GM21381 (cell line): ENCODE measurements at regions not wholly inside any gene's neighbourhood (a gene's known extent, or its start where the extent isn't known, plus 50 kb on each side); places are given as distances from the start of the nearest gene placed in this dataset.
"Not testable (repeated sequence)": the region's sequence is repeated elsewhere in the genome, so short reads cannot be mapped to it uniquely, and the experiment has no call there.

Source experiments
- ATAC-seq: cut with Tn5 transposase; IDR thresholded peaks from one replicate; pipeline ENCODE4 v1.9.1; 2021; ENCODE audit warnings: mild to moderate bottlenecking, moderate library complexity; ENCODE audit not compliant: unreplicated experiment

DNA sequence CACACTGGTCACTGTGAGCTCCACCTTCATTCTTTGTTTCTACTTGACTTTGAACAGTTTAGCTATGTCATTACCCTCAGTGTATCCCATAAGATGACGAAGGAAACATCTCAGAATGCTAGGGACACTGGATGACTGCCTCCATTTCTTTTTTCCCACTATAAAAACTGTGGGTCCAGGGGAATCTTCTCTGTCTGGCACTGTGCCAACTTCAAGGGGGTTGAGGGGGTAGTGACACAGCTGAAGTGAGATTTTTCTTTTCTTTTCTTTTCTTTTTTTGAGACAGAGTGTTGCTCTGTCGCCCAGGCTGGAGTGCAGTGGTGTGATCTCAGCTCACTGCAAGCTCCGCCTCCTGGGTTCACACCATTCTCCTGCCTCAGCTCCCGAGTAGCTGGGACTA lies 302.6 kb upstream of the TARS1 start:
- ATAC-seq = not testable (repeated sequence)

DNA sequence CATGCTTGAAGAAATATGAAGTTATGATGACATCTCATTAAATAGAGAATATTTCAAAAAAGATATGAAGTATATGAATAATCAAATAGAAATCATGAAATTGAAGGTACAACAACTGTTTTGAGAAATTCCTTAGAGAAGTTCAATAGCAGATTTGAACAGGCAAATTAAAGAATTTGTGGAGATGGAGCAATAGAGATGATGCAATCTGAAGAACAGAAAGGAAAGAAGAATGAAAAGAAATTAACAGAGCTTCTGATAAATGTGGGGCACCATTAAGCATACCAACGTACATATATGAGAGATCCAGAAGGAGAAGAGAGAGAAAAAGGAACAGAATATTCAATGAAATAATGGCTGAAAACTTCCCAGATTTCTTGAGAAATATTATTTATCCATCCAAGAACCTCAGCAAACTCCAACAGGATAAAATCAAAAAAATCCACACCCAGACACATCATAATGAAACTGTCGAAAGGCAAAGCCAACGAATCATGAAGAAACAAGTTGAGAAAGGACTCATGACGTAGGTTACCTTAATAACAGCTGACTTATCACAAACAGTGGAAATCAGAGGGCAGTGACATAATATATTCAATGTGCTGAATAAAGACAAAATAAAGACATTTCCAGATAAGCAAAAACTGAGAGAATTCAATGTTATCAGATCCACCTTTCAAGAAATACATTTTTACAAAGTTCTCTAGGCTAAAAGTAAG lies 297.2 kb upstream of the TARS1 start:
- ATAC-seq = no peak

DNA sequence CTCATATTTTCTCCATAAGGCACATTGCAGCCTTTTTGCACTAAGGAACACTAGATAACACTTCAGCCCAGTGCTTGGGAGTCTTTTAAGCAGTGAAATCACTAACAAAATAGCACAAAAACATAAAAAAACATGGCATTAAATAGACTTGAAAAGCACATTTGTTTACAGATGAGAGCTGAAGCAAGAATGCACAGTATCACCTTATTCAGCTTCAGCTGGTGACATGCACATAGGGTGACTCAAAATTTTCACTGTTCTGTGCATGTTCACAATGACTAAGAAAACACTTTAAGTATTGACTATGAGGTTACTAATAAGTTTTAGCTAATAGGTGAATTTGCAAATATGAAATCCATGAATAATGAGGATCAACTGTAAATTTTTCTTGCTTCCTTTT lies 293.9 kb upstream of the TARS1 start:
- ATAC-seq = no peak

DNA sequence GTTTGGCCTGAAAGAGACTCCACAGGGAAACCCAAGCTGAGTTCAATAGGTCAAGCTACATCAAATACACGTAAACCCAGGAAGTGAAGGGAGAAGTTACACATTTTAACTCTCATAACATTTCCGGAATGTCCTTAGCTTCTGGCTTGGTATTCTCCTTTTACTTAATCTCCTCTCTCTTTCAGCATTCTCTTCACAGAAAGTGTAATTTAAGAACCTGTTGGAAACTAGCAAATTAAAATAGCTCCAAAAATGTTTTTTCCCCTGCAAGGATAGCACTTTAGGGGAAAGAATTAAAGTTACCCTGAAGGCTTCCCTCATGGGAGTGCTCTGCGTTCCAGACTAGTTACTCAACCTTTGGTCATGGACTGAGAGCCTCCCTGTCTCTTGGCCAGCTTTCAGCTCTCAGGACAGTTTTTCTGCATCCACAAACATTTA lies 292.7 kb upstream of the TARS1 start:
- ATAC-seq = no peak

DNA sequence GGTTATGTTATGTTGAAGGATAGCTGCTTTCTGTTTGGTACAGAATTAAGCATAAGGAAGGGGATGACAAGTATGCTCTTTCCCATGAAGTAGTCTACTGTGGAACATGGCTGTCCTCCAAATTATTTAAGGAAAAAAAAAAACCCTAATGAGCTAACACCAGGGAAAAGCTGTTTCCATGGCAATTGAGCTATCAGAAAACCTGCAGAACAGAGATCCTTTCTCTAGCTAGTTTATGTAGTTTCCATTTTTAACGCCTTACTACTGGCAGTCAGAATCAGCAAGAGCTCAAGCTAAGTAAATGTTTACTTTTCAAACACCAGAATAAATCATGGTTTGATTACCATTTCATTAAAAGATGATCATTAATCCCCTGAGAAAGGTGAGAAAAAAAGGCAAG lies 287.4 kb upstream of the TARS1 start:
- no peak for ATAC-seq

DNA sequence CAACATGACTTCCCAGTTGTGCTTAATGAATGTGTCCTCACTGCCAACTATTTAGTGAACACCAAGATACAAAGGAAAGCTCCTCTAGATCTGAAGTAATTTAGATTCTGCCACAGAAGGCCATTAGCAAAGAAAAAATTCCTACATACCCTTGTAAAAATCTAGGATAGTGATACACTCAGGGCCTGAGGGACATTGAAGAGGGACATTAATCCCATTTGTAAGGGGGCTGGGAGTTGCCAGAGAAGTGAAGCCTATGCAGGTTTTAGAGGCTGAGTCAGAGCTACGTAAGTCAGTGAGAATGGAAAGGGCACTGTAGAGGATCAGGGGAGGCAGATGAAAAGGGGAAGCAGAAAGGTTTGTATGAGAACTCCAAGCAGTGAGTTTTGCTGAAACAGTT lies 286.9 kb upstream of the TARS1 start:
- no peak for ATAC-seq

DNA sequence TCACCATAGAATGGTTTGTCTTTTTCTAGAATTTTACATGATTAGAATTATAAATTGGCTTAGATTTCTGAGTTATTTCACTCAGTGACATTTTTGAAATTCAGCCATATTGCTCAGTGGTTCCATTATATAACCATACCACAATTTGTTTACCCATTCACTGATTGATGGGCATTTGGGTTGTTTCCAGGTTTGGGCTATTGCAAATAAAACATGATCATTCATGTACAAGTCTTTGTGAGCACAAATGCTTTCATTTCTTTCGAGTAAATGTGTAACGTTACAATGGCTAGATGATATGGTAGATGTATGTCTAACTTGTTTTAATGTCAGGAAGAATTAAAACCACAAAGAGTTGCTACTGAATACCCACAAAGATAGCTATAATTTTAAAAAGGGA lies 279.9 kb upstream of the TARS1 start:
- ATAC-seq = no peak

DNA sequence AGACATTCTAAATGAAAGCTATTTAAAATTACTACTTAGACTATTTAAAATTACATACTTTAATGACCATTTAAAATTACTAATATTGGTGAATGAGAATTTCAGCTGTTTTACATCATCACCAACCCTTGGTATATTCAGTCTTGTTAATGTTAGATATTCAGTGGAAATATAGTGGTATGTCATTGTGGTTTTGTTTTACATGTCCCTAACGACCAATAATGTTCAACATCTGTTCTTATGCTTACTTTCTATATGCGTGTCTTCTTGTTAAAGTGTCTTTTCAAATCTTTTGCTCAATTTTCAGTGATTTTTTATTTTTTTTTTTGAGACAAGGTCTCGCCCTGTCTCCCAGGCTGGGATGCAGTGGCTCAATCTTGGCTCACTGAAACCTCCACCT lies 279.3 kb upstream of the TARS1 start:
- ATAC-seq = no peak

DNA sequence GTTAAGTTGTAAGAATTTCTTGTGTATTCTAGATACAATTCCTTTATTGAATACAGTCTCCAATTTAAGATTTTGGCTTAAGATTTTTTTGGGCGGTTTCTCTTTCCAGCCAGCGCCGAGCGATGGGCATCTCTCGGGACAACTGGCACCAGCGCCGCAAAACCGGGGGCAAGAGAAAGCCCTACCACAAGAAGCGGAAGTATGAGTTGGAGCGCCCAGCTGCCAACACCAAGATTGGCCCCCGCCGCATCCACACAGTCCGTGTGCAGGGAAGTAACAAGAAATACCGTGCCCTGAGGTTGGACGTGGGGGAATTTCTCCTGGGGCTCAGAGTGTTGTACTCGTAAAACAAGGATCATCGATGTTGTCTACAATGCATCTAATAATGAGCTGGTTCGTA lies 278.7 kb upstream of the TARS1 start:
- no peak for ATAC-seq

DNA sequence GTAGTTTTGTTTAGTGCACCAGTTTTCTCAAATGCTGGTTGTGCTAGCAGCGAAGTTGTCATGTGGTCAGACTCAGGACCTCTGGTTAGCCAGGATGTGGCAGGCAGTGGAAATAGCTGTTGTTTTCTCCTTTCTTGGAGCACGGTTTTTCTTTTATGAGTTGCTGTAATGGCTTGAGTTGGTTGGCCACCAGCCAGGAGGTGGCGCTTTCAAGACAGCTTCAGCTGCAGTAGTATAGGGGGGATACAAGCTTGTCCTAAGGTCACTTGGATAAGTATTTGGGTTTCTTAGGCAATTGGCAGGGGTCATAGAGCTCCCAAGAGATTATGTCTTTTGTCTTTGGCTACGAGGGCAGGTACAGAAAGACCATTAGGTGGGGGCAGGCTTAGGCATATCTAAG lies 274.2 kb upstream of the TARS1 start:
- ATAC-seq = no peak

DNA sequence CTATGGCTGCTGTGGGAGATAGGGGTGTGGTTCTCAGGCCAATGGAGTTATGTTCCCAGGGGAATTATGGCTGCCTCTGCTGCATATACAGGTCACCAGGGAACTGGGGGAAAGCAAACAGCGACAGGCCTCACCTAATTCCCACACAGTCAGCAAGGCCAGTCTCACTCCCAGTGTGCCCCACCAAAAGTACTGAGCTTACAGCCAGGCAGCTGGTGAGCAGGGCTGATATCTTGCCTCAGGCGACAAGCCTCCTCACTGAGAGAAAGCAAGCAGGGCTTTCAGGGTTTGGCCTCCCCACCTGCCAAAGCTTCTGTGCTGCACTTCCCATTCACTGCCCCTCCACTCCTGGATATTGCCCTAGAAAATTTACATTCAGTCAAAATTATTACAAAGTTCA lies 273.8 kb upstream of the TARS1 start:
- no peak for ATAC-seq

DNA sequence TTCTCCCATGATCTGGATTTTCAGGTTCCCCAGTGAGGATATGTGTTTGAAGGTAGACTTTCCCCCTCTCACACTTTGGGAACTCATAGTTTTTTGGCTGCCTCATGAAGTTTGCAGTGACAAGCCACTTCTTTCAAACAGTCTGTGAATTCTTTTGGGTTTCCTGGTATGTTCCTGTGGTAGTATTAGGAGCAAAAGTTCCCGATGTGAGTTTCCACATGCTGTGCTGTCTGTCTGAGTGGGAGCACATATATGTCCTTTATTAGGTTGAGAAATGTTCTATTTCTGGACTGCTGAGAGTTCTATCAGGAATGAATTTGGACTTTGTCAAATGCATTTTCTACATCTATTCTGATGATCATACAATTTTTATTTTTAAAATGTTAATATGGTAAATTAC lies 273.2 kb upstream of the TARS1 start:
- ATAC-seq = no peak

DNA sequence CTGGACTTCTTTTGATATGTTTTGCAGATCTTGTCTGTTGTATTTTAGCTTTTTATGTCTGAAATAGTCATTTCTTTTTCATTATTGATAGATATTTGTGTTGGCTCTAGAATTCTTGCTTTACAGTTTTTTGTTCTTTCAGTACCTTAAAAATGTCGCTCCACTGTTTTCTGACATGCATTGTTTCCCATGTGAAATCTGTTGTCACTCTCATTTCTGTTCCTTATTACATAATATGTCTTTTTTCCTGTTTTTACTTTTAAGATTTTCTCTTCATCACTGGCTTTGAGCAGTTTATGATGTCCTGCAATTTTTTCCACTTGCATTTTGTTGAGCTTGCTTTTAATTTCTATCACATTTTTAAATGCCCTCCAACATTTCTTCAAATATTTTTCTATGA lies 270.4 kb upstream of the TARS1 start:
- no peak for ATAC-seq

DNA sequence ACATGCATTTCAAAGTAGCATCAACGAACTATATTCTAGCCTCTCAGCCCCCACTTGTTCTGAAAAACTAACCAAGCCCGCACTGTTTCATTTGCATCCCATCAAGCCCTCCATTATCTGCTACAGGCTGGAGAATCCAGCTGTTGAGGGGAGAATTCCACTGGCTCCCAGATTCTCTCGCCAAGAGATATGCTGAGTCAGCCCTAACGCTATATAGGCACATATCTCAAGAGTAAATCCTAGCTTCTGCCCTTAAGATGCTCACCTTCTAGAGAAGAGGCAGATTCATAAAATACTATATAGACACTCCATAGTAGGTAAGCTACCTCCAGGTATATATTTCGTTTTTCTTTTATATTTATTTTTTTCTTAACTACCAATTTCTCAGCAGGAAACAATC lies 266.4 kb upstream of the TARS1 start:
- ATAC-seq = no peak

DNA sequence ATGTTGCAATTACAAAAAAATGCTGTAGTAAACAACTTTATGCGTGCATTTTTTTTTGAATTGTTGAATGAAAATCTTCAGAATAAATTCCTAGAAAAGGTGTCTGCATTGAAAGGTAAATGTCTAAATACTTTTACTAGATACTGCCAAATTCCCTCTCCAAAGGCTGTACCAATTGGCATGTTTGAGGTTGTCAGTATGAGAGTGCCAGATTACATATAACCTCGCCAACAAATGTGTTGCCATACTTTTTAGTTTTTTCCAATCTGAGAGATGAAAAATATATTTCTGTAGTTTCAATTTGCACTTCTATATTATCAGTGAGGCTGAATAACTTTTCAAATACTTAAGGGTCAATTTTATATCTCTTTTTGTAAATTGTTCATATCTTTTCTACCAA lies 261.5 kb upstream of the TARS1 start:
- no peak for ATAC-seq

DNA sequence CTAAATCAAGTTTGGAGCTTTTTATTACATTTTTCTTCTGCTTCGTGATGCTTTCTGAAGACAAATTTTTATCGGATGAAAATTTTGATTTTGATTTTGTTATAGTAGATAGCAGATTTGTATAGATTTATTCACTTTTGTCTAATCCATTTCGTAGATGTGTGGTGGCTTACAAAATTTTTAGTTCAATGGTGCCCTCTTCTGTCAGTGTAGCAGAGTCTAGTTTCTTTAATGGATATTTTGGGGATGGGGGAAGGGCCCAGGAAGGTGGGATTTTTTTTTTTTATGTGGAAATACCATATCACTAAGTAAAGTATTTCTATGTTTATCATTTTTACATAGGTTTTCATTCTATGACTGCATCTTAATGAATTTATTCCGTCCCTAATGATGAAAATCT lies 259.9 kb upstream of the TARS1 start:
- no peak for ATAC-seq

DNA sequence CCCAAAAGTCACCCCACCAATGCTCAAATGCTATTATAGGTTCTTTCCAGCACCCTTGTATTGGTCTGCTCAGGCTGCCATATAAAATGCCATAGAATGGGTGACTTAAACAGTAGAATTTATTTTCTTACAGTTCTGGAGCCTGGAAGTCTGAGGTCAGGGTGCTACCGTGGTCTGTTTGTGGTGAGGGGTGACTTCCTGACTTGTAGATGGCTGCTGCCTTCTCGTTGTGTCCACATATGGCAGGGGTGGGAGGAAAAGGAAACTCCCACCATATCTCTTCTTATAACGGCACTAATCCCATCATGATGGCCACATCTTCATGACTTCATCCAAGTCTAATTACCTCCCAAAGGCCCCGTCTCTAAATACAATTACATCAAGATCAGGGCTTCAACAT lies 257.8 kb upstream of the TARS1 start:
- ATAC-seq = no peak

DNA sequence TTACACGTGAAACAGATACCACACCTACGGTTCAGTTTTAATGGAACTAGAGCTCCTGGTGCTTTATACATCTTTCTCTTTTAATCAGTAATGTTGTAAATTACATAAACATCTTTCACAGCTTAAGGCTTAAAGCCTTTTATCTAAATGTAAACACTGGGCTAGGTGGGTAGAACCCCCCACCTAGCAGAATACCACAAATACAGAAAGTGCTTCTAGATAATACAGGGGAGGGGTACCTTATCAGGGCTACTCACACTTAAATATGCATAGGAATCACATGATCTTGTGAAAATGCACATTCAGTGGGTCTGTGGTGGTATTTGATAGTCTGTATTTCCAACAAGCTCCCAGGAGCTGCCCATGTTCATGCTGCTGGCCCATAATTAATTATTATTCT lies 256.4 kb upstream of the TARS1 start:
- no peak for ATAC-seq

DNA sequence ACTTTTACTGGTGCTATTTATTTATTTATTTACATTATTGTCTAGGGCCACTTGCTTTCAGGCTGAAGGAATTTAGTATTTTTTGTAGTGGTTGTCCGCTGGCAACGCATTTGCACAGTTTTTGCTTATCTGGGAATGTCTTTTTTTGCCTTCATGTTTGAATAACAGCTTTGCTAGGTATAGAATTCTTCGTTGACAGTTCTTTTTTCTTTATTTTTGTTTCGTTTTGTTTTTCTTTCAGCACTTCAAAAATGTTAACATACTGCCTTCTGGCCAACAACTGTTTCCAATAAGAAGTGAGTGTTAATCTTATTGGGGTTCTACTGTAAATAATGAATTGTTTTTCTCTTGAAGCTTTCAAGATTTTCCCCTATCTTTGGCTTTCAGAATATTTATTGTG lies 252.7 kb upstream of the TARS1 start:
- ATAC-seq = no peak

DNA sequence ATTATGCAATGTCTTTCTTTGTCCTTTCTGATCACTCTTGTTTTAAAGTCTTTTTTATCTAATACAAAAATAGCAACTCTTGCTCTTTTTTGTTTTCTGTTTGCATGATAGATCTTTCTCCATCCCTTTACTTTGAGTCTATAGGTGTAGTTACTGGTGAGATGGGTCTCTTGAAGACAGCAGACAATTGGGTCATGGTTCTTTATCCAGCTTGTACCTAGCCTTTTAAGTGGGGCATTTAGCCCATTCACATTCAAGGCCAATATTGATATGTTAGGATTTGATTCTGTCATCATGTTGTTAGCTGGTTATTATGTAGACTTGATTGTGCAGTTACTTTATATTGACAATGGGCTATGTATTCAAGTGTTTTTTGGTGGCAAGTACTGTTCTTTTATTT lies 245.9 kb upstream of the TARS1 start:
- ATAC-seq = no peak

DNA sequence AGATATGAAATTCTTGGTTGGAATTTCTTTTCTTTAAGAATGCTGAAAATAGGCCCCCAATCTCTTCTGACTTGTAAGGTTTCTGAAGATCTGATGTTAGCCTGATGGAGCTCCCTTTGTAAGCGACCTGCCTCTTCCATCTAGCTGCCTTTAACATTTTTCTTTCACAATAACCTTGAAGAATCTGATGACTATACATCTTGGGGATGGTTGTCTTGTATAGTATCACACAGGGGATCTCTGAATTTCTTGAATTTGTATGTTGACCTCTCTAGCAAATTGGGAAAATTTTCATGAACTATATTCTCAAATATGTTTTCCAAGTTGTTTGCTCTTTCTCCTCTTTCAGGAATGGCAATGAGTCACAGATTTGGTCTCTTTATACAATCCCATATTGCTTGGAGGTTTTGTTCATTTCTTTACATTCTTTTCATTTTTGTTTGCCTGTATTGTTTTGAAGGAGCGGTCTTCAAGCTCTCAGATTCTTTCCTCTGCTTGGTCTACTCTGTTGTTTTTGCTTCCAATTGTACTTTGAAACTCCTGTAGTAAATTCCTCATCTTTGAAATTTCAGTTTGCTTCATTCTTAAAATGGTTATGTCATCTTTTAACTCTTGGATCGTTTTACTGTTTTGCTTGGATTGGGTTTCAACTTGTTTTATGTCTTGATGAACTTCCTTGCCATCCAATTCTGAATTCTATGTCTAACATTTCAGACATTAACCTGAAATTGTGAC lies 245.2 kb upstream of the TARS1 start:
- no peak for ATAC-seq

DNA sequence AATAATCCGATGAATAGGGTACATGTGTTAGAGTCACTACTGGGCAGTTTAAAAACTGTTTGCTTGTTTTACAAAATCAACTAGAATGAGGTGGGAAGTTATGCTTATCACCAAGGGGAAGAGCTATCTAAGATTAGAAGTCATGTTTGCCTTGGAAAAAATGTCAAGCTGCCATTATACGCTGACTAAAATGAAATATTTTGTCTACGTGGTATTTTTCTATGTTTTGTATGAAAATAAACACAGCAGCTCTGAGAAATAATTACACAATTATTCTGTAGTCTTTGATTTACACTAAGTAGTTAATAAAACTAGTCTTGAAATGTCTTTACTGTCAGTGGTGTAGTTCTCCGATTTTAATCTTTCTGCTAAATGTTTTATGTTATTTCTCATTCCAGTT lies 241.9 kb upstream of the TARS1 start:
- no peak for ATAC-seq

DNA sequence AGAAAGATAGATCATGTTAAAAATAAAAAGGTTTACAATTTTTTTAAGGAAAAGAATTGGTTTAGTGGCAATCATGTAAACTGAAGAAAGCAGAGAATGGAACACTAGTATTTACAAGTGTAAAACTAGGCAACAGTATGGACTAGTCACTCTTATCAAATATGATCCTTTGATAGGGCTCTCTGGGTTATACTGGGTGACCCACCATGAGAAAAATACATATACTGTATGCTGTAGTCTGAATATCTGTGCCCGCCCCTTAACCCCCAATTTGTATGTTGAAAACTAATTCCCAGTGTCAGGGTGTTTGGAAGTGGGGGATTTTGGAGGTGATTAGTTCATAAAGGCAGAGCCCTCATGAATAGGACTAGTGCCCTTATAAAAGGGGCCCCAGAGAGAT lies 236.8 kb upstream of the TARS1 start:
- ATAC-seq = no peak
